ENCODE measurements at regions not wholly inside any gene's neighbourhood (a gene's known extent, or its start where the extent isn't known, plus 50 kb on each side); places are given as distances from the start of the nearest gene placed in this dataset.
"Not testable (repeated sequence)": the region's sequence is repeated elsewhere in the genome, so short reads cannot be mapped to it uniquely, and the experiment has no call there.

DNA sequence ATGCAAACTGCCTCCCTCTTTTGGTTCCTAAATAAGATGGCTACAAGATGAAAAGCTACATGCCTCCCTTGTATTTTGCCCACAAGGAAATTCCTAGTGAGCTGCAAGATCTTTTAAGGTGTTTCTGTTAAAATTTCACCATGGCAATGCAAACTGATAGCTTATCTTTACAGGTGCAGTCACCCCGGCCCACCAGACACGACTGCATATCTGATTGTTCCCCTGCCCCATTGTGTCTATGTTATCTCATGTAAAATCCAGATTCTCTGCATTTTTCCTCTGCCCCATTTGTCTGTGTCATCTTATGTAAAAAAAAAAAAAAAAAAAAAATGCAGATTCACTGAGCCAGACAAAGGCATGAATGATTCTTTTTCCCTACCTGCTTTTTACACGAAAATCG lies 261.5 kb upstream of the DIO3 start:
- WGBS (ENCODE audit: insufficient coverage) = 70% methylated on average over 2 of the region's 4 CpGs
- H3K9me3 ChIP-seq; H3K36me3 ChIP-seq (ENCODE audit: control insufficient read depth in 2 of 2, extremely low read depth in 1 of 2, insufficient read depth in 1 of 2, low read length in 1 of 2); H3K27ac Mint-ChIP-seq; H3K4me3 ChIP-seq (ENCODE audit: control insufficient read depth in 1 of 2, extremely low read depth in 1 of 2, low read length in 1 of 2); H3K4me1 ChIP-seq (ENCODE audit: control insufficient read depth in 1 of 2, extremely low read depth in 1 of 2, insufficient read depth in 2 of 2, low read length in 2 of 2); POLR2A ChIA-PET; ATAC-seq (replicated peaks in 1 of 4); H3K4me1 Mint-ChIP-seq; CTCF ChIA-PET; H3K36me3 Mint-ChIP-seq; H3K4me3 Mint-ChIP-seq; H3K27me3 ChIP-seq (replicated peaks in 1 of 2; ENCODE audit: control insufficient read depth in 2 of 2, extremely low read depth in 1 of 2, insufficient read depth in 2 of 2, low read length in 1 of 2); H3K27ac ChIP-seq (ENCODE audit: low read length); DNase-seq: not testable (repeated sequence)
- Mint-ChIP-seq H3K9me3 (peaks cover 13 to 17% (median 13%) of the 10 kb centered on the region in 3 donors), H3K27me3 (peaks cover 17 to 28% of the 10 kb centered on the region in 2 donors)

DNA sequence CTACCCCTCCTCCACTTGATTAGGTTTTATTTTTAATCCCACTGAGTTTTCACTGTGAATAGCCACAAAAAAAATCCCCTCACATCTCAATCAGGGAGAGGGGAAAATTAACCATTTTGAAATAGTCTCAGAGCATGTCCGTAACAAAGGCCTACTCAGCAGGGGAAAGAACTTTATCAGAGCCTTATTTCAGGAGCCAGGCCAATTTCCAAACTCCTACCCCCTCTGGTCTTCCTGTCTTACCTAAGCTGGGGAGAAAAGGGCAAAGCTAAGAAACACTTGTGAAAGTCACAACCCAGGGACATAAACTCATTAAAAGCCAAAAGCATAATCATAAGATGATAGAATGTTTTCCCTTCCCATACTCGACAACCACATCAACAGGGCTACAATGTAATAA lies 260.3 kb upstream of the DIO3 start:
- H3K27me3 ChIP-seq (replicated peaks in 1 of 2; ENCODE audit: control insufficient read depth in 2 of 2, extremely low read depth in 1 of 2, insufficient read depth in 2 of 2, low read length in 1 of 2) = peaks cover 0 to 3% of the 10 kb centered on the region in 2 experiments
- H3K9me3 ChIP-seq = peaks cover 5% of the 10 kb centered on the region
- POLR2A ChIA-PET = no interaction called here
- CTCF ChIA-PET = no interaction called here
- no peaks in the 10 kb centered on the region for H3K4me1 ChIP-seq (ENCODE audit: control insufficient read depth in 1 of 2, extremely low read depth in 1 of 2, insufficient read depth in 2 of 2, low read length in 2 of 2)
- no peaks in the 10 kb centered on the region for H3K36me3 ChIP-seq (ENCODE audit: control insufficient read depth in 2 of 2, extremely low read depth in 1 of 2, insufficient read depth in 1 of 2, low read length in 1 of 2)
- no CpG with 5 or more reads among the region's 2 CpGs for WGBS (ENCODE audit: insufficient coverage)
- H3K4me1 Mint-ChIP-seq = no peaks in the 10 kb centered on the region
- peaks cover 10 to 13% (median 12%) of the 10 kb centered on the region in 3 donors for H3K9me3 Mint-ChIP-seq
- no peak overlapping the region for H3K27ac ChIP-seq (ENCODE audit: low read length)
- peaks cover 17 to 25% of the 10 kb centered on the region in 2 donors for H3K27me3 Mint-ChIP-seq
- no peak overlapping the region for H3K4me3 ChIP-seq (ENCODE audit: control insufficient read depth in 1 of 2, extremely low read depth in 1 of 2, low read length in 1 of 2)
- no peak for ATAC-seq (replicated peaks in 1 of 4)
- no peak overlapping the region for H3K4me3 Mint-ChIP-seq
- no peaks in the 10 kb centered on the region for H3K36me3 Mint-ChIP-seq
- H3K27ac Mint-ChIP-seq = no peak overlapping the region
- no peak for DNase-seq

DNA sequence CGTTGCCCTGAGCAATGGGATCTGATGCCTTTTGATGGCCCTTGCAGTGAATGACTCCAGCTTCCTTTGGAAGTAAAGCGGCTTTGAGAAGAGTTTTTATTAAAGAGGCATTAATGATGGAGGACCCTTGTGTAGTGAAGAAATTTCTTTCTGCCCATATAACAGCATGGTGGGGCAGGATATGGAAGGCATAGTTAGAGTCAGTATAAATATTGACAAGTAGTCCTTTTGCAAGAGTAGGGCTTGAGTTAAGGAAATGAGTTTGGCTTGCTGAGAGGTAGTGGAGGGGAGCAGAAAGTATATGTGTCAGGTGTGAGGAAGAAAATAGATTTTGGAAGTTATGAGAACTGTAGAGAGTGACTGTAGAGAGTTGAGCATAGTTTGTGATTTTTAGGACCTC lies 254.1 kb upstream of the DIO3 start:
- POLR2A ChIA-PET; H3K4me3 Mint-ChIP-seq; H3K27ac ChIP-seq (ENCODE audit: low read length); H3K4me1 ChIP-seq (ENCODE audit: control insufficient read depth in 1 of 2, extremely low read depth in 1 of 2, insufficient read depth in 2 of 2, low read length in 2 of 2); H3K4me3 ChIP-seq (ENCODE audit: control insufficient read depth in 1 of 2, extremely low read depth in 1 of 2, low read length in 1 of 2); H3K9me3 ChIP-seq; DNase-seq; H3K36me3 Mint-ChIP-seq; CTCF ChIA-PET; H3K27me3 ChIP-seq (replicated peaks in 1 of 2; ENCODE audit: control insufficient read depth in 2 of 2, extremely low read depth in 1 of 2, insufficient read depth in 2 of 2, low read length in 1 of 2); H3K4me1 Mint-ChIP-seq; H3K36me3 ChIP-seq (ENCODE audit: control insufficient read depth in 2 of 2, extremely low read depth in 1 of 2, insufficient read depth in 1 of 2, low read length in 1 of 2); H3K9me3 Mint-ChIP-seq; H3K27ac Mint-ChIP-seq; ATAC-seq (replicated peaks in 1 of 4); H3K27me3 Mint-ChIP-seq: not testable (repeated sequence)
- WGBS (ENCODE audit: insufficient coverage) = no CpG with 5 or more reads among the region's 2 CpGs

DNA sequence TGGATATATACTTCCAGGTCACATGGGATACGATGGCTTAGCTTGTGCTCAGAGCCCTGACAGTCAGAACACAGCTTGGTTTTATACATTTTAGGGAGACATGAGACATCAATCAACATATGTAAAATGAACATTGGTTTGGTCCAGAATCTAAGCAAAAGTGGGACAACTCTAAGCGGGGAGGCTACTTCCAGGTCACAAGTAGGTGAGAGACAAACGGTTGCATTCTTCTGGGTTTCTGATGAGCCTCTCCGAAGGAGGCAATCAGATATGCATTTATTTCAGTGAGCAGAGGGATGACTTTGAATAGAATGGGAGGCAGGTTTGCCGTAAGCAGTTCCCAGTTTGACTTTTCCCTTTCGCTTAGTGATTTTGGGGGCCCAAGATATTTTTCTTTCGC lies 250.1 kb upstream of the DIO3 start:
- H3K4me3 Mint-ChIP-seq; H3K4me1 ChIP-seq (ENCODE audit: control insufficient read depth in 1 of 2, extremely low read depth in 1 of 2, insufficient read depth in 2 of 2, low read length in 2 of 2); CTCF ChIA-PET; H3K9me3 ChIP-seq; H3K27ac ChIP-seq (ENCODE audit: low read length); H3K27ac Mint-ChIP-seq; ATAC-seq (replicated peaks in 1 of 4); DNase-seq; H3K36me3 ChIP-seq (ENCODE audit: control insufficient read depth in 2 of 2, extremely low read depth in 1 of 2, insufficient read depth in 1 of 2, low read length in 1 of 2); POLR2A ChIA-PET; H3K36me3 Mint-ChIP-seq; H3K4me3 ChIP-seq (ENCODE audit: control insufficient read depth in 1 of 2, extremely low read depth in 1 of 2, low read length in 1 of 2); H3K4me1 Mint-ChIP-seq: not testable (repeated sequence)
- H3K9me3 Mint-ChIP-seq = peaks cover 7 to 19% (median 11%) of the 10 kb centered on the region in 3 donors
- peaks cover 0 to 12% of the 10 kb centered on the region in 2 experiments for H3K27me3 ChIP-seq (replicated peaks in 1 of 2; ENCODE audit: control insufficient read depth in 2 of 2, extremely low read depth in 1 of 2, insufficient read depth in 2 of 2, low read length in 1 of 2)
- 62% methylated on average over 3 of the region's 7 CpGs for WGBS (ENCODE audit: insufficient coverage)
- H3K27me3 Mint-ChIP-seq = peaks cover 12 to 21% of the 10 kb centered on the region in 2 donors

DNA sequence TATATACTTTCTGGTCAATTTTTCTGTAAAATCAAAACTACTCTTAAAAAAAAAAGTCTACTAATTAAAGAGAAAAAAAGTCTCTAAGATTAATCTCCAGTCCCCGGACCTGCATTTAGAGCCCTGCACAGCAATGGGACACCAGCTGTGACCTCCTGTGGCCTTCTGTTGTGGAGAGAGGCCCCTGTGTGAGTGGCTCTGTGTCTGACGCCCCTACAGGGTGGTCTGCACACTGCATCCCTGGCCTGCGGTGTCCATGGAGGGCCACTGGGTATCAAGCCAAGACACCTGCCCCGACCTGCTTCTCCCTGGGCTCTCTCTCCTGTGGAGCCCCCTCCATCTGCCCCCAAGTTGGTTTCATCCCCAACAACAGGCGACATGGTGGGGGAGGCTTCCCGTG lies 248.0 kb upstream of the DIO3 start:
- H3K27ac ChIP-seq (ENCODE audit: low read length) = no peak overlapping the region
- ChIA-PET POLR2A (no interaction called here), CTCF (no interaction called here)
- H3K27ac Mint-ChIP-seq = no peak overlapping the region
- no peaks in the 10 kb centered on the region for H3K36me3 ChIP-seq (ENCODE audit: control insufficient read depth in 2 of 2, extremely low read depth in 1 of 2, insufficient read depth in 1 of 2, low read length in 1 of 2)
- H3K4me3 ChIP-seq (ENCODE audit: control insufficient read depth in 1 of 2, extremely low read depth in 1 of 2, low read length in 1 of 2) = no peak overlapping the region
- no peak overlapping the region for H3K4me3 Mint-ChIP-seq
- no peaks in the 10 kb centered on the region for H3K4me1 Mint-ChIP-seq
- no peak for DNase-seq
- peaks cover 7 to 33% (median 21%) of the 10 kb centered on the region in 3 donors for H3K9me3 Mint-ChIP-seq
- peaks cover 15 to 28% of the 10 kb centered on the region in 2 donors for H3K27me3 Mint-ChIP-seq
- no peaks in the 10 kb centered on the region for H3K4me1 ChIP-seq (ENCODE audit: control insufficient read depth in 1 of 2, extremely low read depth in 1 of 2, insufficient read depth in 2 of 2, low read length in 2 of 2)
- WGBS (ENCODE audit: insufficient coverage) = 58% methylated on average over 4 of the region's 6 CpGs
- H3K27me3 ChIP-seq (replicated peaks in 1 of 2; ENCODE audit: control insufficient read depth in 2 of 2, extremely low read depth in 1 of 2, insufficient read depth in 2 of 2, low read length in 1 of 2) = peaks cover 0 to 12% of the 10 kb centered on the region in 2 experiments
- H3K9me3 ChIP-seq = no peaks in the 10 kb centered on the region
- no peak for ATAC-seq (replicated peaks in 1 of 4)
- peaks cover 3% of the 10 kb centered on the region for H3K36me3 Mint-ChIP-seq

DNA sequence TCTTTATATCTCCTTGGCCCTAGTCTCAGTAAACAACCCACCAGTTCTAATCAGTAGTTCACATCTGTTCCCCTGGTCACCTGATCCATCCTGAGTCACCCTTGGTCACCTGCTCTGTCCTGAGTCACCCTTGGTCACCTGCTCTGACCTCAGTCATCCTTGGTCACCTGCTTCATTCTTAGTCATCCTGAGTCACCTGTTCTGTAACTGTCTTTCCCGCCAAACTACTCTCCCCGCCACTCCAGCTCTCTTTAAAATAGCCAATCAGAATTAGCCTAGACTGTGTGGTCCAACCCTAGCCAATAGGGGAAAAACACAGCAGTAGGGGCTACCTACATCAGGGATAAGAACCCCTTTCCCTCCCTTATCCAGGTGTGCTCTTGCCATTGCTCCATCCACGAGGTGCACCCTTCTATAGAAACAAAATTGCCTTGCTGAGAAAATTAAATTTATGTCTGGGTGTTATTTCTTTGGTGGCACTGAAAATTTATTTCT lies 245.4 kb upstream of the DIO3 start:
- peaks cover 3% of the 10 kb centered on the region for H3K36me3 Mint-ChIP-seq
- Histone ChIP-seq H3K27me3 (replicated peaks in 1 of 2; ENCODE audit: control insufficient read depth in 2 of 2, extremely low read depth in 1 of 2, insufficient read depth in 2 of 2, low read length in 1 of 2) (peaks cover 0 to 10% of the 10 kb centered on the region in 2 experiments), H3K9me3 (no peaks in the 10 kb centered on the region), H3K4me3 (ENCODE audit: control insufficient read depth in 1 of 2, extremely low read depth in 1 of 2, low read length in 1 of 2) (no peak overlapping the region), H3K36me3 (ENCODE audit: control insufficient read depth in 2 of 2, extremely low read depth in 1 of 2, insufficient read depth in 1 of 2, low read length in 1 of 2) (no peaks in the 10 kb centered on the region), H3K4me1 (ENCODE audit: control insufficient read depth in 1 of 2, extremely low read depth in 1 of 2, insufficient read depth in 2 of 2, low read length in 2 of 2) (no peaks in the 10 kb centered on the region), H3K27ac (ENCODE audit: low read length) (no peak overlapping the region)
- H3K27ac Mint-ChIP-seq = no peak overlapping the region
- no peak for DNase-seq
- H3K4me1 Mint-ChIP-seq = no peaks in the 10 kb centered on the region
- ChIA-PET POLR2A (no interaction called here), CTCF (no interaction called here)
- ATAC-seq (replicated peaks in 1 of 4) = no peak
- peaks cover 20 to 35% of the 10 kb centered on the region in 2 donors for H3K27me3 Mint-ChIP-seq
- H3K9me3 Mint-ChIP-seq = peaks cover 7 to 33% (median 21%) of the 10 kb centered on the region in 3 donors
- no peak overlapping the region for H3K4me3 Mint-ChIP-seq
- WGBS (ENCODE audit: insufficient coverage) = 100% methylated on average over 2 of the region's 3 CpGs

DNA sequence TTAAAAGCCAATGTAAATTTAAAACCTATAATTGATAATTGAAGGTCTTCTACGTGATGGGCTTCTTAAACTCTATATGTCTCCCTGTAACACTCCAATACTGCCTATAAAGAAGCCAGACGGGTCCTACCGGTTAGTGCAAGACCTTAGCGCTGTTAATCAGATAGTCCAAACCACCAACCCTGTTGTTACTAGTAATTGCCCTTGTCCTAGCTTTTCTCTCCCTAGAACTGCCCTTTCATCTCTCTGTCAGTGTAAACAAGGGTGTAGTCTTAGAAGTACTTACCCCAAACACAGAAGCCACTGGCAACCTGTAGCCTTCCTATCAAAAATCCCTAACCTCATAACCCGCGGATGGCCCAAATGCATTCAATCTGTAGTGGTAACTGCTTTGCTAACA lies 243.0 kb upstream of the DIO3 start:
- ChIA-PET CTCF (no interaction called here), POLR2A (no interaction called here)
- no peak for ATAC-seq (replicated peaks in 1 of 4)
- Histone ChIP-seq H3K9me3 (no peaks in the 10 kb centered on the region), H3K27ac (ENCODE audit: low read length) (no peak overlapping the region), H3K36me3 (ENCODE audit: control insufficient read depth in 2 of 2, extremely low read depth in 1 of 2, insufficient read depth in 1 of 2, low read length in 1 of 2) (no peaks in the 10 kb centered on the region), H3K27me3 (replicated peaks in 1 of 2; ENCODE audit: control insufficient read depth in 2 of 2, extremely low read depth in 1 of 2, insufficient read depth in 2 of 2, low read length in 1 of 2) (peaks cover 0 to 9% of the 10 kb centered on the region in 2 experiments), H3K4me1 (ENCODE audit: control insufficient read depth in 1 of 2, extremely low read depth in 1 of 2, insufficient read depth in 2 of 2, low read length in 2 of 2) (no peaks in the 10 kb centered on the region), H3K4me3 (ENCODE audit: control insufficient read depth in 1 of 2, extremely low read depth in 1 of 2, low read length in 1 of 2) (no peak overlapping the region)
- H3K36me3 Mint-ChIP-seq = peaks cover 3% of the 10 kb centered on the region
- no peak overlapping the region for H3K27ac Mint-ChIP-seq
- no CpG with 5 or more reads among the region's 6 CpGs for WGBS (ENCODE audit: insufficient coverage)
- peaks cover 11 to 27% of the 10 kb centered on the region in 2 donors for H3K27me3 Mint-ChIP-seq
- H3K4me1 Mint-ChIP-seq = no peaks in the 10 kb centered on the region
- no peak for DNase-seq
- peaks cover 7 to 33% (median 23%) of the 10 kb centered on the region in 3 donors for H3K9me3 Mint-ChIP-seq
- H3K4me3 Mint-ChIP-seq = no peak overlapping the region

All from T-cell (primary cell).